Mesenchymal stem cell (in vitro differentiated cells and primary cell): ENCODE measurements at regions not wholly inside any gene's neighbourhood (a gene's known extent, or its start where the extent isn't known, plus 50 kb on each side); places are given as distances from the start of the nearest gene placed in this dataset.

Experiments used
- DNase-seq: peaks from one replicate; pipeline ENCODE4 v3.0.0-alpha.2; 2013
- H2AFZ ChIP-seq: one replicate; pipeline ENCODE4 v1.6.1; 2013; ENCODE audit warnings: low read depth, mild to moderate bottlenecking, control low read depth, inconsistent platforms, low read length, moderate library complexity
- H2AK5ac ChIP-seq: 2 replicates; pipeline ENCODE4 v1.6.1; 2013; ENCODE audit warnings: low read length, moderate library complexity, mild to moderate bottlenecking, inconsistent platforms; ENCODE audit not compliant: severe bottlenecking
- H2BK120ac ChIP-seq: one replicate; pipeline ENCODE4 v1.6.1; 2013; ENCODE audit warnings: low read depth, mild to moderate bottlenecking, inconsistent platforms, low read length, moderate library complexity
- H2BK12ac ChIP-seq, 2 experiments: one replicate each; pipeline ENCODE4 v1.6.1; 2013; ENCODE audit warnings: inconsistent platforms in 2 of 2, low read length in 2 of 2, mild to moderate bottlenecking in 2 of 2, moderate library complexity in 2 of 2, control low read depth in 1 of 2
- H2BK15ac ChIP-seq: one replicate; pipeline ENCODE4 v1.6.1; 2013; ENCODE audit warnings: mild to moderate bottlenecking, low read depth, inconsistent platforms; ENCODE audit not compliant: poor library complexity, severe bottlenecking
- H2BK5ac ChIP-seq: 2 replicates; pipeline ENCODE4 v1.6.1; 2013; ENCODE audit warnings: low read depth, mild to moderate bottlenecking, low read length, control low read depth, inconsistent platforms; ENCODE audit not compliant: poor library complexity, severe bottlenecking
- H3K14ac ChIP-seq, 2 experiments: one replicate each; pipeline ENCODE4 v1.6.1; 2013; ENCODE audit warnings: inconsistent platforms in 2 of 2, low read length in 2 of 2, control low read depth in 1 of 2, mild to moderate bottlenecking in 1 of 2, moderate library complexity in 1 of 2
- H3K18ac ChIP-seq, 2 experiments: one replicate each; pipeline ENCODE4 v1.6.1; 2013; ENCODE audit warnings: inconsistent platforms in 2 of 2, low read length in 2 of 2, control low read depth in 1 of 2, low read depth in 1 of 2, mild to moderate bottlenecking in 1 of 2
- H3K23ac ChIP-seq, 2 experiments: one replicate each; pipeline ENCODE4 v1.6.1; 2013; ENCODE audit warnings: inconsistent platforms in 2 of 2, low read length in 2 of 2, mild to moderate bottlenecking in 2 of 2, moderate library complexity in 2 of 2, control low read depth in 1 of 2
- H3K27ac ChIP-seq: 2 replicates; pipeline ENCODE4 v1.5.1; 2013; ENCODE audit warnings: mild to moderate bottlenecking, moderate library complexity, low read length, control low read depth, inconsistent platforms; ENCODE audit not compliant: poor library complexity, severe bottlenecking
- H3K27me3 ChIP-seq, 2 experiments: 2 replicates each; pipeline versions ENCODE4 v1.6.1 to v1.7.0; 2013; ENCODE audit warnings: low read length in 2 of 2, mild to moderate bottlenecking in 2 of 2, moderate library complexity in 2 of 2, control low read depth in 1 of 2, inconsistent platforms in 1 of 2; ENCODE audit not compliant: control insufficient read depth in 1 of 2, insufficient read depth in 1 of 2
- H3K36me3 ChIP-seq, 2 experiments: 2 replicates each; pipeline versions ENCODE4 v1.6.1 to v1.7.0; 2013; ENCODE audit warnings: low read length in 2 of 2, control low read depth in 1 of 2, inconsistent platforms in 1 of 2, low read depth in 1 of 2, mild to moderate bottlenecking in 1 of 2; ENCODE audit not compliant: insufficient read depth in 2 of 2, control insufficient read depth in 1 of 2
- H3K4ac ChIP-seq, 2 experiments: one replicate each; pipeline ENCODE4 v1.6.1; 2013; ENCODE audit warnings: inconsistent platforms in 2 of 2, low read length in 2 of 2, mild to moderate bottlenecking in 2 of 2, moderate library complexity in 2 of 2, control low read depth in 1 of 2, low read depth in 1 of 2
- H3K4me1 ChIP-seq: 2 replicates; pipeline ENCODE4 v1.6.1; 2013; ENCODE audit warnings: low read depth, low read length, control low read depth; ENCODE audit not compliant: control insufficient read depth, insufficient read depth
- H3K4me2 ChIP-seq: 2 replicates; pipeline ENCODE4 v1.6.1; 2013; ENCODE audit warnings: low read length, mild to moderate bottlenecking, inconsistent platforms; ENCODE audit not compliant: poor library complexity, severe bottlenecking
- H3K4me3 ChIP-seq, 2 experiments: 2 replicates each; pipeline versions ENCODE4 v1.5.1 to v1.7.0; 2013; ENCODE audit warnings: low read length in 2 of 2, mild to moderate bottlenecking in 2 of 2, control low read depth in 1 of 2, low read depth in 1 of 2; ENCODE audit not compliant: insufficient read depth in 1 of 2
- H3K79me1 ChIP-seq: replicated peaks from 2 replicates; pipeline ENCODE4 v1.6.1; 2013; ENCODE audit warnings: mild to moderate bottlenecking, control low read depth, low read length, inconsistent platforms; ENCODE audit not compliant: poor library complexity, severe bottlenecking
- H3K9ac ChIP-seq: 2 replicates; pipeline ENCODE4 v1.7.0; 2013; ENCODE audit warnings: mild to moderate bottlenecking, low read length, moderate library complexity
- H3K9me3 ChIP-seq: 2 replicates; pipeline ENCODE4 v1.7.0; 2013; ENCODE audit warnings: mild to moderate bottlenecking, low read length; ENCODE audit not compliant: control insufficient read depth
- H4K8ac ChIP-seq: one replicate; pipeline ENCODE4 v1.6.1; 2013; ENCODE audit warnings: inconsistent platforms, mild to moderate bottlenecking, low read length, moderate library complexity
- H4K91ac ChIP-seq: one replicate; pipeline ENCODE4 v1.6.1; 2013; ENCODE audit warnings: mild to moderate bottlenecking, low read length, inconsistent platforms
- WGBS: methylation state at CpG from one replicate; pipeline ENCODE4 v1.1.7; 2013; ENCODE audit warnings: mixed read lengths; 5-methylcytosine and 5-hydroxymethylcytosine counted together

DNA sequence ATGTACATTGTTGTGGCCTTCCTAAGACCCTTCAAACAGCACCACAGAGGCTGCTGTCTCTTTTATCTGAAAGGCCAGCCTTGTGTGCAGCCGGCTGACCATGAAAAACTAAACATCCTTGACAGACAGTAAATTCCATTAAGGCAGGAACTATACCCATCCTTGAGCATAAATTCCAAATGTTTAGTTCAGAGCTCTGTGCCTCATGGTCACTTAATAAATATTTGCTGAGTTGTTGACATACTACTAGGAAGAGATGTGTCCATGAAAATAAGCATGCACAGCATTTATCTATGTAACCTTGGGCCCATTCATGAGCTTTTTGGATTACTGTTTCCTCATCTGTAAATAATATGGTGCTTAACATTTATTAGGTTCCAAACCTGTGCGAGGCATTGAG, 424.8 kb downstream of the HRH4 start:
- Histone ChIP-seq H4K91ac (no peak overlapping the region), H3K27ac (no peak overlapping the region), H4K8ac (no peak overlapping the region), H3K23ac (no peak overlapping the region), H2AK5ac (no peak overlapping the region), H3K18ac (no peak overlapping the region), H3K9ac (no peak overlapping the region), H2AFZ (no peak overlapping the region), H2BK12ac (no peak overlapping the region), H3K4me3 (no peak overlapping the region), H2BK15ac (no peak overlapping the region), H3K4me2 (no peak overlapping the region), H3K14ac (no peak overlapping the region), H3K36me3 (no peaks in the 10 kb centered on the region), H2BK5ac (no peak overlapping the region), H3K9me3 (no peaks in the 10 kb centered on the region), H3K27me3 (no peaks in the 10 kb centered on the region), H3K4me1 (no peaks in the 10 kb centered on the region), H3K4ac (no peak overlapping the region), H3K79me1 (no peaks in the 10 kb centered on the region), H2BK120ac (no peak overlapping the region)
- peak; percentile 60 for DNase-seq
- 0% methylated on average over 1 of the region's 2 CpGs for WGBS

DNA sequence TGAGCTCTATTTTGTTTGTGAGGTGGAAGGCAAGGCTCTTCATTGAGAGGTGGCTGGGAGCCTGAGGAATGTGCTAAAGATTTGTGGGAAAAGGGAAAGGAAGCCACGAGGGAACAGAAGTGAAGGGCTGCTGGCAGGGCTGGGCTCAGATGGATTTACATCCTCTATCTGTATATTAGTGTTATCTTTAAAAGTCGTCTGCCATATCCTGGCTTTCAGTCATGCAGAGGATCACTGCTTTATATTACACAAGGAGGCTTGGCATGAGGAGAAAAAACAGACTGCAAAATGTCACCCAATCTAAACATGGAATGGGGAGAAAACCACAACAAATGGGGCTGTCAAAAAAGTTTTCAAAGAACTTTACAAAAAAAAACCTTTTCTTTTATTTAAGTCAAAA, 434.4 kb downstream of the HRH4 start:
- Histone ChIP-seq H3K9ac (no peak overlapping the region), H2BK12ac (no peak overlapping the region), H3K4ac (no peak overlapping the region), H2AFZ (no peak overlapping the region), H3K23ac (no peak overlapping the region), H3K9me3 (no peaks in the 10 kb centered on the region), H3K79me1 (no peaks in the 10 kb centered on the region), H4K8ac (no peak overlapping the region), H3K27me3 (no peaks in the 10 kb centered on the region), H3K27ac (no peak overlapping the region), H2AK5ac (no peak overlapping the region), H2BK120ac (no peak overlapping the region), H3K36me3 (no peaks in the 10 kb centered on the region), H3K4me1 (no peaks in the 10 kb centered on the region), H4K91ac (no peak overlapping the region), H3K4me2 (no peak overlapping the region), H3K14ac (no peak overlapping the region), H2BK5ac (no peak overlapping the region), H2BK15ac (no peak overlapping the region), H3K4me3 (no peak overlapping the region), H3K18ac (peak overlapping the region in 1 of 2 experiments; percentile 23)
- peak; percentile 66 for DNase-seq
- WGBS, result no CpG with 5 or more reads among the region's 2 CpGs

- Histone ChIP-seq H3K9me3 (no peaks in the 10 kb centered on the region), H4K8ac (no peak overlapping the region), H3K27me3 (no peaks in the 10 kb centered on the region), H3K4ac (peak overlapping the region; percentile 37 to 76), H4K91ac (no peak overlapping the region), H3K18ac (peak overlapping the region in 1 of 2 experiments; percentile 82), H2BK12ac (peak overlapping the region in 1 of 2 experiments; percentile 89), H2AK5ac (no peak overlapping the region), H3K36me3 (no peaks in the 10 kb centered on the region), H3K4me3 (no peak overlapping the region), H3K4me1 (no peaks in the 10 kb centered on the region), H3K9ac (no peak overlapping the region), H3K14ac (no peak overlapping the region), H3K4me2 (no peak overlapping the region), H2AFZ (no peak overlapping the region), H3K27ac (no peak overlapping the region), H3K23ac (no peak overlapping the region), H3K79me1 (no peaks in the 10 kb centered on the region), H2BK5ac (no peak overlapping the region), H2BK120ac (no peak overlapping the region), H2BK15ac (no peak overlapping the region)
- WGBS, result 100% methylated on average over 1 of the region's 1 CpG
- DNase-seq, result no peak
Observed at GRCh38 chr18:24897461-24897860, 437.0 kb downstream of the HRH4 start.

DNA sequence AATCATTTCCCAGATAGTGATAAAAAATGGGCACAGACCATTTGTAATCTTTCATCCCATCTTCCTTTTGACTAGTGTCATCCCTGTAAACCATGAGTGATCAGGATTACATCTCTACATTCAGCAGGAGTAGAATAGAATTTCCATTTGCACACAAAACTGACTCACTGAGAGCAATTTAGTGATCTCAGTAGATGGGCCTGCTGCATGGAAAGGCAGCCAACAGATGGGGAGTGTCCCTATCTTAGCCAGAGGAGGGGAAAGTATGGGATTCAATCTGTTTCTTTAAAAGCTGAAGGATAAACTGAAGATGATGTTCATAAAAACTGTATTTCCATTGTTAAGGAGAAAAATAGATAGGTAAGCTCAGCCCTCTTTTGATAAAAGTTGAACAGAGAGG, 441.7 kb downstream of the ZNF521 start:
- Histone ChIP-seq H3K18ac (no peak overlapping the region), H2BK12ac (no peak overlapping the region), H3K4me3 (no peak overlapping the region), H3K4ac (no peak overlapping the region), H3K4me2 (no peak overlapping the region), H3K36me3 (no peaks in the 10 kb centered on the region), H3K27ac (no peak overlapping the region), H4K91ac (no peak overlapping the region), H3K14ac (no peak overlapping the region), H2AK5ac (no peak overlapping the region), H3K27me3 (no peaks in the 10 kb centered on the region), H2BK120ac (no peak overlapping the region), H3K79me1 (no peaks in the 10 kb centered on the region), H3K4me1 (peaks cover 8% of the 10 kb centered on the region), H3K9me3 (no peaks in the 10 kb centered on the region), H2AFZ (no peak overlapping the region), H3K9ac (peak overlapping the region; percentile 17), H4K8ac (no peak overlapping the region), H2BK15ac (no peak overlapping the region), H2BK5ac (no peak overlapping the region), H3K23ac (no peak overlapping the region)
- no peak for DNase-seq
